ENCODE measurements at regions not wholly inside any gene's neighbourhood (a gene's known extent, or its start where the extent isn't known, plus 50 kb on each side); places are given as distances from the start of the nearest gene placed in this dataset.

DNA sequence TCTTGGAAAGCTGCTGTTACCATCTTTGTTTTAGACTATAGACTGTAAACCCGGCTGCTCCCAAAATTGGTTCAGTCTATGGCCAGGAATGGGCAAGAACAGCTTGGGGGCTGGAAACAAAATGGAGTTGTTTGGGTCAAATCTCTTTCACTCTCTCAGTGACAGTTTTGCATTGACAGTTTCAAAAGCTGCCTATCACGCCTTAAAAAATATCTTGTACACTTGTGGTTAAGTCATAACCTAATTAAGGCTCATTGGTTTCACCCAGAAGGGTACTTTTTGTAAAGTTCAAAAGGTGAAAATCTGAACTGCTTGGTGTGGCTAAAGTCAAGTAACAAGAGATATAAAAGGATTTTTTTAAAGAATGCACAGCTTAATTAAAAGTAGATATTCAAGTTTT, 76.1 kb upstream of the PRL start:
- TF ChIP-seq, protein P1, sequence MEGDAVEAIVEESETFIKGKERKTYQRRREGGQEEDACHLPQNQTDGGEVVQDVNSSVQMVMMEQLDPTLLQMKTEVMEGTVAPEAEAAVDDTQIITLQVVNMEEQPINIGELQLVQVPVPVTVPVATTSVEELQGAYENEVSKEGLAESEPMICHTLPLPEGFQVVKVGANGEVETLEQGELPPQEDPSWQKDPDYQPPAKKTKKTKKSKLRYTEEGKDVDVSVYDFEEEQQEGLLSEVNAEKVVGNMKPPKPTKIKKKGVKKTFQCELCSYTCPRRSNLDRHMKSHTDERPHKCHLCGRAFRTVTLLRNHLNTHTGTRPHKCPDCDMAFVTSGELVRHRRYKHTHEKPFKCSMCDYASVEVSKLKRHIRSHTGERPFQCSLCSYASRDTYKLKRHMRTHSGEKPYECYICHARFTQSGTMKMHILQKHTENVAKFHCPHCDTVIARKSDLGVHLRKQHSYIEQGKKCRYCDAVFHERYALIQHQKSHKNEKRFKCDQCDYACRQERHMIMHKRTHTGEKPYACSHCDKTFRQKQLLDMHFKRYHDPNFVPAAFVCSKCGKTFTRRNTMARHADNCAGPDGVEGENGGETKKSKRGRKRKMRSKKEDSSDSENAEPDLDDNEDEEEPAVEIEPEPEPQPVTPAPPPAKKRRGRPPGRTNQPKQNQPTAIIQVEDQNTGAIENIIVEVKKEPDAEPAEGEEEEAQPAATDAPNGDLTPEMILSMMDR (conservative IDR thresholded peaks at IDR 0.05; ENCODE audit: low read depth, low read length): no peak
- TF ChIP-seq EZH2 (IDR thresholded peaks at IDR 0.05; ENCODE audit: borderline replicate concordance, low read depth, low read length, poor library complexity, severe bottlenecking): no peak

Data from A673 (cell line).